ENCODE measurements at regions not wholly inside any gene's neighbourhood (a gene's known extent, or its start where the extent isn't known, plus 50 kb on each side); places are given as distances from the start of the nearest gene placed in this dataset.

DNA sequence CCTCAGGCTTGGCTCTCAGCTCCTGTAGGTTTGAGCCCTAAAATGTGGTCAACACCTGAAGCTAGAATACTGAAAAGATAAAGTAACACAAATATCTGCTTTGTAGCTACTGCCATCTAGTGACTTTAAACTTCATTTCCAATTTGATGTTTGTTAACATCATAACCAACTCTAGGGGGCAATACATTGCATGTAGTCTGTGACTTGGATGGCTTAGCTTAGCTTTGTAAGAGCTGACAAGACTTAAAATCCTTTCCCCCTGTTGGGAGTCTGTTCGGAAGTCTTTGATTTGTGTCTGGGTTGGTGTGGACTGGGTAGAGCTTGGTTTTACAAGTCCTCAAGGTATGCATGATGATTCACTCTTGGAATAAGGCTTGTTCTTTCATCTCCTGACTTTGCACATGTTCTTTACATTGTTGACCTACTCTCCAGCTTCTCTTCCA, 51.7 kb downstream of the SCN11A start:
- DNase-seq: no peak

DNA sequence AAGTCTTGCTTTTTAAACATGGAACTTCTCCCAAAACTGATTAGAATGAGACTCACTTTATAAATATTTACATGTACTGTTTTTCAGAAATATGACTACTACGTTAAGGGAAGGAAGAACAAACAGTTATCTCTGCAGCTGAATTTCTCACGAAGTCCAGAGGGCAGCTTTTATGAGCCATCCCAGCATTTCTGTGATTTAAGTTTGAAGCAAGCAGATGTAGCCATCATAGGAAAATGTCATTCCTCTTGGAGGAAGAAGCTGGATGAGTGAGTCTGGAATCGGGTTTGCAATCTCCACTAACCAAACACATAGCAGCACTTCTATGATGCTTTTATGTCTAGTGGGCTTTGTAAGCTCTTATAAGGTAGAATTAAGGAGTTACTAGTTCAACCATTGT, 53.7 kb downstream of the SCN11A start:
- no peak for DNase-seq

DNA sequence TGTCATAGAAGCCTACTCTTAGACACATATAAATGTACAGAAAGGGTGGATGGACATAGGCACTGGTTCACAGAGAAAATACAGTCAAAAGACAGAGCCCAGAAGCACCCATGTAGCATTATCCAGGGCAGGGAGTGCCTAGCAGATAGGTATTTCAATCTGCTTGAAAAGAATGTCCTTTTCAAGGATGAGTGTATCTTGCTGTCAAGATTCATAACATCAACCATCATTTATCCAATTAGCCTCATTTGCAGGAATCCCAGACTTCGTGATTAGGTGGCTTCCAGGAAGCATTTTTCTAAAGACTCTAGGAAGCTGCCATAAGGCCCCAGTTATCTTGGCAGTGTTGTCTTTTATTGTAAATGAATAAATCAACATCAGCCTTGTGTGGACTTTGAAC, 55.6 kb downstream of the SCN11A start:
- DNase-seq: no peak

DNA sequence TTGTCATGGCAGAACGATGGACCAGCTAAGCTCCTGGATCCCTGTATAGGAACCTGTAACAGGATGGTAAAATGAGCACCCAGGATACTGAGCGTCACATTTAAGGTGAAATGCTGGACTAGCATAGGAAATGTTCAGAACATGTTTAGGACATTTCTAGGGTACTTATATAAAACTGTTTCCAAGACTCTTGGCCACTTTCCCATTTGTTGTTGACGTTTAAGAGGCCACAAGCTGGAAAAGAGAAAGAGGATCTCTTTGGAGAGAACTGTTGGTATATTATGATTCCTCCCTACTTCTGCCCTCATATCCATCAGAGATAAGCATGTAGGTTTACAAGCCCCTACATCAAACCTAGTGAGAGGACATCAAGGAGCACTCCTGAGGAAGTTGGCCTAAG, 57.5 kb downstream of the SCN11A start:
- DNase-seq: no peak

DNA sequence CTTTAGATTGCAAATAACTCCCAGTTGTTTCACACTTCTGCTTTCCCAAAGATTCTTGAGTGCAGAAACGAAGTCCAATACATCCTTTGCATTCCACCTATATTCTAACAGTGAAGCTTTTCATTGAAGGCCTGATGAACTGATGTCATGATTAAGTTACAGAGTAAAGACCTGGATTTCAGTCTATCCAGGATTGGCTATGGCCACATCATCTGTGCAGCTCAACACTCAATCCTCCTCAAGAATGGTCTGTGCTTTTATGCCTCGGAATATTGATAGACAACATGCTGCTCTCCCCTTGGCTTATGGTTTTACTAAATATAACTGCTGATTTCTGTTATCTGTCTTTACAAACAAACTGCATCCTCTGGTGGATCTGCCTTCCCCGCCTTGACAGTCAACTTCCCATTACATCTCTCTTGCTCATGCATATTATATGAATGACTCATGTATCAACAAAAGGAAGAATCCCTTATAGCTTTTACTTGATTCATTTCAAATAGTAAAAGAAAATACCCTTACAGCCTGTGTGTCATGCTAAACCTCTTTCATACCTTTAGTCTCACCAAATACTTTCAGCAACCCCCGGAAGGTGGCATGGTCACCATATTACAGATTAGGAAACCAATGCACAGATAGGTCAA, 59.5 kb downstream of the SCN11A start:
- no peak for DNase-seq

DNA sequence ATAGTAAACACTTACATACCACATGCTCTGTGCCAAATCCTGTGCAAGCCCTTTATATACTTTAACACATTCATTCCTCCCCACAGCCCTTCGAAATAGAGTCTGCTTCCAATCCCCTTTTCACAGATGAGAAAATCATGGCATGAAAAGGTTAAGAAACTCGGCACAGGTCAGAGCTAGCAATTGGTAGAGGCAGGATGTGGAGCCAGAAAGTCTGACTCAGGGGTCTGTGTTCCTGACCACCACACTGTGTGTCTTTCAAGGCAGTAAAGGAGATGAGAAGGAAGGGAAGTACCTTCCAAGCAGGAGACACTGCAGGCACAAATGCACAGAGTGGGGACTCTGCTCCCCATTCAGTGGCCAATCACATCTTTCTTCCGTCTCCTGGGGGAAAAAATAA, 61.1 kb downstream of the SCN11A start:
- DNase-seq: no peak

DNA sequence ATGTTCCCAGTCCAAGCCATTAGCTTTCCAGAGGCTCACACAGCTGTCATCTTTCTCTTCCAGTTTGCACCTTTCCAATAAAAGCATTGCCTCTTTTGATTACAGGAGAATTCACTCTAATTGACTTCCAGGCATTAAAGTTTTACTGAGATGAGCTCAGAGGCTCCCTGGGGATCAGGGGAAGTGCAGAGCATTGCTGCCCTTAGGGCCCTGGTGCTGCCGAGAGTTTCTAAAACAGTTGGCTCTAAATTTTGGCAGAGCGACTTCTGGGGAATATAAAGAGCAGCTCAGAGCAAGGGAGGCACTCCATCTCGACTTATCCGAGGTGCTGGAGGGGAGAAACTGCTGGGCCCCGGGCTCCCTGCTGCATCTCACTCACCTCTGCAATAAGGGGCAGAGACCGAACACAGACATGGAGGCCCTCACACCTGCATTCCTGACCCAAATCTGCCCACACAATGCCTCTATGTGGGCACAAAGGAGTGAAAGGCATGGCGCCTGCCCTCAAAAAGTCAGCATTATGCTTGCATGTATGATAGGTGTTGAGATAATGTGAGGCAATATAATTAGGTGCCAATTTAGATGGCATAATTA, 61.7 kb downstream of the SCN11A start:
- DNase-seq: no peak

DNA sequence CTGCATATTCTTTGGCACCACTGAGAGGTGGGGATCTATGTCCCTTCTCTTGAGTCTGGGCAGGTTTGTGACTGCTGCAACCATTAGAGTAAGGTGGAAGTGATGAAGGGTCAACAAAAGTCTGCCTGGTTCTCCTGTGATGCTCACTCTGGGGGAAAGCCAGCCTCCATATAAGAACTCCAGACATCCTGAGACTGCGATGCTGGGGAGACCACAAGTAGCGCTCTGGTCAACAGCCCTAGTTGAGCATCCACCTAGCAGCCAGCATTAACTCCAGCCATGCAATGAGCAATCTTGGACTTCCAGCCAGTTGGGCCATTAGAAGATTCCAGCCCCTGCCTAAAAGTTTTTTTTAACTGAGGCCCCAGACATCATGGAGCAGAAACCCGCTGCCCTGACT, 62.8 kb downstream of the SCN11A start:
- DNase-seq: no peak

DNA sequence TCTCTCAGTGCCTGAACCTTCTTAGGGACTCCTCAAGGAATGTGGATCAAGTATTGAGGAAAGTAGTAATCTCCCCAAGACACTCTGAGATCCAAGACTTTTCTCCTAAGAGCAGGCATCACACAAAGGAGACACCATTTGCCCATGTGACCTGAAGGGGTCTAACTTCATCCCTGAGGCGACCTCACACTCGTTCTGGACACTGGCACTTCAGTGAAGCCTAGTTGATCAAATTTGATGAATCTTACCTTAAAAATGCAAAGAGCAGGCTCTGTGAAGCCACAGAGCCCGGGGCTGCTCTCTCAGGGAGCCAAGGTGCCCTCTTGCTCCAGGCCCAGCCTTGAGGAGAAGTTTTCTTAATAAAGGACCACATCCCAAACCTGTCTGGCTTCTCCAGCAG, 64.3 kb downstream of the SCN11A start:
- DNase-seq: no peak

DNA sequence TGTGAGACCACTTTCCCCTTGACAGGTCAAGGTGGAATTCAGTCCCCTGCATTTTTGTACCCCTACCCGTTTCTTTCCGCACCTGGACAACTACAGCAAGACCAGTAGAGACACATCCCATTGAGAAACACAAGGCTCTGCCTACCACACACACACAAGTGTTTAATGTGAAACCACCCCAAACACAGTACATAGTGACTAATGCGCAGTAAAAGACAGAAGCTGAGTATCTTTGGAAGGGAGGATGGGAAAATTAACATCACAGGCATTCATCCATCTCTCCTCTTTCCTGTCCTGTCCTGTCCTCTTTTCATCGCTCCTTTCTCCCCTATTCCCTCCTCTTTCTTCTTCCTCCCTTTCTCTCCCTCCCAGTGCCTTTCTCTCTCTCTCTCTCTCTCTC, 64.8 kb downstream of the SCN11A start:
- DNase-seq: no peak

DNA sequence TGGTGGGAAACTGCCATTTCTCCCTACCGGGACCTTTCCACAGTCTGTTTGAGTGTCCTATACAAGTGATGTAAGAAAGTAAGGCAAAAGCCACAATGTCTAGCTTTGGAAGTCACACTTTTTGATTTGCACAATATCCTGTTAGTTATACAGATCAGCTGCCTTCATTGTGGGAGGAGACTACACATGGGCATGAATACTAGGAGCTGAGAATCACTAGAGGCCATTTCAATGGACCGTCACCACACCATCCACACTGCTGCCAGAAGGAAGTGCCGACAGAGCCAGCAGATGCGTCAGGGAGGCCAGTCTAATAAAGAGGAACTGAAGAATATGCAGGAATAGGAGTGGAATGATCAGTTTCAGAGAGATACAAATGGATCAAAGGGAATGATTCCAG, 65.8 kb downstream of the SCN11A start:
- no peak for DNase-seq

DNA sequence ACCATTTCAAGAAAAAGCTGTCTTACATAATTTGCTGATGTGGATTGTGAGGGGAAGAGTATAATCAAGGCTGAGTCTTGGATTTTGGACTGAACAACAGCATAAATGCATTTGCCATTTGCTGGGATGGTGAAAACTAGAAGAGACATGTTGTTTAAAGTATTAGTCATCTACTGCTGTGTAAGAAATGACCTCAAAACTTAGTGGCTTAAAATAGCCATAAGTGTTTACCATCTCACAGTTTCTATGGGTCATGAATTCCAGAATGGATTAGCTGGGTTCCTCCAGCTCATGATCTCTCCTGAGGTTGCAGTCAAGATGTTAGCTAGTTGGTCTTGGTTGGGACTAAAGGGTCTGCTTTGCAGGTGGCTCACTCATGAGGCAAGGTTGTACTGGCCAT, 66.2 kb downstream of the SCN11A start:
- no peak for DNase-seq

DNA sequence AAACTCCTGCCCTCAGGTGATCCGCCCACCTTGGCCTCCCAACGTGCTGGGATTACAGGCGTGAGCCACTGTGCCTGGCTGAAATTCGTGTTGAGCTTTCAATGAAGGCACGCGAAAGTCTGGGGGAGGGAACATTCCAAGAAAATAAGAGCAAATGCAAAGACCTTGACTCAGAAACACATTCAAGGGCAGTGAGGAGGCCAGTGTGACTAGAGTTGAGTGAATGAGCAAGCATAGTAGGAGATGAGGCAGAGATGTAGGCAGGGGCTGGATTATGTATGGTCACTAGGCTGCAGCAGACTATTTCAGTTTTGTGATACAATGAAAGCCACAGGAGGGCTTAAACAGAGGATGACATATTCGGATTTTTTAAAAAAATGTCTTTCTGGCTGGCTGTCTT, 67.0 kb downstream of the SCN11A start:
- DNase-seq: no peak

DNA sequence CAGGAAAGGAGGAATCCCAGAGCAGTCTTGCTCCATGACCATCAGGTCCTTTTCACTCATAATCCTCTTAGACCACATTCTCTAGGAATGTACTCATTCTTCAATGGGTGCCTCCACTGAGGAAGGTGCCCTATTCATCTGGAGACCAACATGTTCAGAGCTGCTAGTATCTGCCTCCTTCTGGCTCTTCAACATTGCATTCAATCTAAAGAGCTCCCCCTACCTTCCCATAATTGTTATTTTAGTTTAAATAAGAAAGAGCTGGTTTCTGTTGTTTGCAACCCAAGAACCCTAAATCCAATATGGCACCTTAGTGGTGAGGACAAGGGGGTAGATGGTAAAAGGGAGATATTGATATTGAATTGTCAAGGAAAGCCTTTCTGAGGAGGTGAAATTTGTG, 67.6 kb downstream of the SCN11A start:
- DNase-seq: no peak

DNA sequence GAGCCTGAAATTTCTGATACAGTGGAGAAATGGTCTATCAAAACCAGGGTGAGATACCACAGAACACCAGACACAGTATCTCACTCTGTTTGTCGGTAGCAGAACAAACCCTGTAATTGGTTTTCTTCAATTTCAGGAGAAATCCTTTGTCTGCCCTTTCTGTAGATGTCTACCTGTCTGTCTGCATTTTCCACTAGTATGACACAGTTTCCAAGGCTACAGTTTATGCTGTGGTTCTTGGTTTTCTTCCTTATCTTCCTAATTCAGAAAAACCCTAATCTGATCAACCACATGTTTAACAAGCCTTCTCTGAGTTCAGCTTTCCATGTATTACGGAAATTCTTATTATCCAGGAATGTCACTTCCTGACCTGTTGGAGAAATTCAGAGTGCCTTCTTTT, 70.8 kb downstream of the SCN11A start:
- no peak for DNase-seq

DNA sequence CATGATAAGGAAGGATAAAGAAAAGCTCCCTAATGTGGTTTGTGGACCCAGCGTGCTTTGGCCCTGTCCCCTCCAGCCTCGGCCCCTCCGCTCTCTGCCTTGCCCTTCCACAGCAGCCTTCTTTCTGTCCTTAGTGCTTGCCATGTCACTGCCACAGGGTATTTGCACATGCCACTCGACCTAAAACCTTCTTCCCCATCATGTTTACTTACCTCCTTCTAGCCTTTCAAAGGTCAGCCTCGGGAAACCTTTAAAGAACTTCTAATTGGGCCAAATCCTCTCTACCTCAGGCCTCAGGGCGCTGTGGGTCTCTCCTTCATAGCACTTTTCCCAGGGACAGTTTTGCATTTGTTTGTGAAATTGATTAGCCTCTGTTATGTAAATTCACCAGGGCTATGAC, 73.0 kb downstream of the SCN11A start:
- DNase-seq: no peak

DNA sequence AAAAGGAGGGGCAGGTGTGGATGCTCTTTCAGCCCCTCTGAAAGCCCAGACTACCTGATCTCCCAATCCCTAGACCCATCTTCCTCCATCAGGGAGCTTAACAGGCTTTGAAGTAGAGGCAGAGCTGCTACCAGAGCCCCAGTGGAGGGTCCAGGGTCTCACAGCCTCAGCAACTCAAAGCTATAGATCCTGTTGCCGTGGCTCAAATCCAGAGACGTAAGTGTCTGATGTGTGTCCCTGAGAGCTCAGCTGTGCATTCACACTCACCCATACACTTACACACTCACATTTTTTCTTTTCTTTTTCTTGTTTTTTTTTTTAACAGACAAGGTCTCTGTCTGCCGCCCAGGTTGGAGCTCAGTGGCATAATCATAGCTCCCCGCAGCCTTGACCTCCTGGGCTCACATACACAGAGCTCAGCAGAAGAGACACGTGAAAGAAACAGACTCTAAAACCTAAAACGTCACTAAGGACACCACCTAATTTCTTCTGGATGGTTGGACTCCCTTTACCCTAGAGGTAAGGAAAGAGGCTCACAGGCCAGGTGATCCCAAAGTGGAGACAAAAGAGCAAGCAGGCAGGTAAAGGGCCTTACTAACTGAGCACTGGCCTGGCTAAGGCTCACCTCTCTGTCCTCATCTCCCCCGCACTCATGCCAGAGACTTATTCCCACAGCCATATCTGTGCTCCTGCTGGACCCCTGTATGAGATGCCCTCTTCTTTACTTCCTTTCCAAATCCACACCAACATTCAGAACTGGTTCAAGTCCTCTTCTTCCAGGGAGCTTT, 80.7 kb downstream of the SCN11A start:
- DNase-seq: no peak

DNA sequence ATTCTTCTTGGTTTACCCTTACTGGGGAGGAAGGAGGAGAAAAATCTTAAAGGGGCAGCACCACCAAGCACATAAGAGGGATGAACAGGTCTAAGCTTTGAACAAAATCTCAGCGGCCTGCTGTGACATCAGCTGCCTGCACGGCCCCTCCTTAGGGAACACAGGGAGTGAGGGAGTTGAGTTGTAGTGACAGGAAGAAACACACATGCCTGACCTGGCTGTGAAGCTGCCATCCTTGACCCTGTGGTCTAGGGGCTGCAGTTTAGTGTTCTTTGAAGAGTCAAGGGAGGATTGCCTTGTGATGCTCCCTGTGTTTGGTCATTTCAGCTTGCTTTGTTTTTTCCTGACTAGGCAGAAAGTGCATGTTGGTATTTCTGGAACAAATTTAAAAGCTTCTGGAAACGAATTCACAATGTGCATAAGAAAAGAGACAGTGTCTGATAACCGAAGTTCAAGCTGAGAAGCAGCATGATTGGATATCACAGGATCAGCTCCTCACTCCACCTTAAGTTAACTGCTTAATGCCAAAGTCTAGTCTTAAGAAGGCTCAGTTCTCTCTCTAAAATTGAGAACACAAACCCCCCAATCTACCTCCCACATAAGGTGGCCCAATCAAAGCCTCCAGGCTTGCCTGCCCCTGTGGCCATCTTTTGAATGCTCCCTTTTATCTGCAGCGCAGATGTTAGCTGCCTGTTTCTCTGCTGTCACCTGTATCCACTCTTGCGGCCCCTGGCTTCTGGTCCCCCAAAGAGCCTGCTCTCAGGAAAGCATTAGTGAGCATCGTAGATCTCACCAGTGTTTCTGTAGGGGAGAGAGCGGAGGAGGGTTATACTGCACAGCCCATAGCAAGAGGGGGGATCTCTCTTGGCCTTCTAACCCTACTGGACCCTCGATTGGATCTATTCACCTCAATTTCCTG, 82.2 kb downstream of the SCN11A start:
- DNase-seq: no peak

DNA sequence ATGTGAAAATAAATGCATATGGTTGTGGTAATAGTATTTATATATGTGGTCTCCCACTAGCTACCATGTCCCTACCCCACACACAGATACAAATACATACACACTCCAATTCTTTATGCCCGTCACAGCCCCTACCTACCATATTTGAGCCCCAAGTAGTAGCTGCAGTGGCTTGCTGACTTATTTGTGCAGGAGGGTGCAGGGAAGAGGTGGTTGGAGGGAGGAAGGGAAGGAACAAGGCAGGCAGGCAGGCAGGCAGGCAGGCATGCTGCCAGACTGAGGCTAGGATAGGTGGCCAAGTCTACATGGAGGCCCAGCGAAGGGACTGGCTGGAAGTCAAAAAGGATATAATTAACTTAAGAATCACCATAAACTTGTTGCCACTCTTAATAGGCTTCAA, 82.9 kb downstream of the SCN11A start:
- no peak for DNase-seq

DNA sequence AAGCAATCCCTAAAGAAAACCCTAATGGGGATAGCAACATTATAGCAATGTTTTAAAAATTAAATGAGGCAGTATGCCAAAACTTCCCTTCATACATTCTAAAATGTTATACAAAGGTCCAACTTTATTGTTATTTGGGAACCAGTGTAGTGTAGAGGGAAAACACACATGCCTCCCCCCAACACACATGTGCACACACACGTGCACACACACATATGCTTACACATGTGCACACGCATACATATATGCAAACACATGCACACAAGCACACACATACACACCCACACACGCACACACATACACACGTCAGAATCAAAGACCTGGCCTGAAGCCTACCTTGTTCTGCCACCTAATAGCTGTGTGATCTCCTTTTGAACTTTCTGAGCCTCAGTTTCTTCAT, 83.3 kb downstream of the SCN11A start:
- DNase-seq: no peak

DNA sequence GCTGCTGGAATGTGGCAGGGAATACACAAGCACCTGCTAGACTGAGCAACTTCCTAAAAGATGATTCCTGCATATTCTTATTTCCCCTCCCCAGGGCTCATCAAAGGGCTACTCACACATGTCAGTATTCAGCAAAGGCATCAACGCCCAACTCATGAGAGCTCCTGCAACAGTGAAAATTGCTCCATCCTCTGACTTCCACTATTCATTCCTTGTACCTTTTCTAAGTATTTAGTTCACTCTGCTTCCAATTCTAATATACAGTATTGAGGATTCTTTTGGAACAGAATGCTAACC, 84.1 kb downstream of the SCN11A start:
- no peak for DNase-seq

DNA sequence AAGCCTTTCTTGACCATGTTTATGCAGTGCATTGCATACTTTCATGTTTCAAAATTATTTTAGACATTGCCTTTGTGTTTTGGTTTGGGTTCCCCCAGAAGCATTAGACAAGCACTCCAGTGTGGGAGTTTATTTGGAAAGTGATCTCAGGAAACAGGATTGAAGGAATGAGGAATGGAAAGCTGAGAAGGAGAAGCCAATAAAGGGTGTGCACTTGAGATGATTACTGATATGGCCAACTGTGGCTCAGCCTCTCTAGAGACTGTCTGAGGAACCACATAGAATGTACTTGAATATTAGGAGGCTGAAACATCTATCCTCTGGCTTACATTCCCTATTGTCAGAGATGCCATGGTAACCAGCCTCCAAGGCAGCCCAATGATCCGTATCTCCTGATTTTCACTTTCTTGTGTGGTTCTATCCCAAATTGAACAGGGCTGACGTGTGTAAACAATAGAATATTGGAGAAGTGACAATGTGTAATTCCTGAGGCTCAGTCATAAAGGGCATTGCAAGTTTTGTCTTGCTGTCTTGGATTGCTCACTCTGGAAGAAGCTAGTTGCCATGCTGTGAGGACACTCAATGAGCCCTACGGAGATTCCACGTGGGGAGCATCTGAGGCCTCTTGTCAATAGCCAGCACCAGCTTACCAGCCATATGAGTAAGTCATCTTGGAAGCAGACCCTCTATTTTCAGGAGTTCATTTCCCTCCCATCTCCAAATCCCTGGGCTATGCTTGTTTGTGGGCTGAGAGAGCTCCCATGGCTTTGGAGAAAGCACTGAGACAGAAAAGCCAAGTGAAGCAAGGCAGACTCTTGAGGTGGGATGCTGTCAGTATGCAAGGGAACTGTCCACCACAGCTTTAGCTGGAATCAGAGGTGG, 84.7 kb downstream of the SCN11A start:
- DNase-seq: no peak

DNA sequence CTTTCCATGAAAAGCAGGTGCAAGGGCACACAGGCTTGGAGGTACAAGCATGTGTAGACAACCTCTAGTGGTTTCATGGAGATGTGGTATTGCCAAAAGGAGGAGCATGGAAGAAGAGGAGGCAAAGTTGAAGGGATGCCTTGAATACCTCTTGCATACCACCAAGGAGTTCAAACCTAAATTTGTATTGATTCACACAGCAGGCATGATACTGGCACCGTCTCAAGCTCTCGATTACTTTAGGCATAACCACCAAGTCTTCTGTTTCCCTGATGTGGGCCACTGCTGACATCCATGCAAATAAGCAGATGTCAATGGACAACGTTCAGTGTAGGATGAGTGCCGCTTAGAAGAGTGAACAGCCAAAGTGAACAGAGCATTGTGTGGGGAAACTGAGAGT, 87.1 kb downstream of the SCN11A start:
- no peak for DNase-seq
